Endothelial cell of umbilical vein (primary cell): ENCODE measurements at regions not wholly inside any gene's neighbourhood (a gene's known extent, or its start where the extent isn't known, plus 50 kb on each side); places are given as distances from the start of the nearest gene placed in this dataset.

ENCODE experiments used
- BruUV-seq: library from RNA; stranded (reverse); fragments of 400-500 nt; replicated peaks from 2 replicates; lab custom pipeline; 2021; lab: Mats Ljungman, UMichigan
- CTCF ChIA-PET: fragments of 300-600, 350-600 bp; sonication (Branson Sonifier 250); formaldehyde crosslinking; loops from one replicate; lab custom pipeline; 2021; ENCODE audit warnings: antibody characterized with exemption, inconsistent platforms; lab: Charles Lee
- POLR2A ChIA-PET: fragments of 300-600, 350-600 bp; sonication (Branson Sonifier 250); formaldehyde crosslinking; loops from one replicate; lab custom pipeline; 2021; ENCODE audit warnings: antibody characterized with exemption, inconsistent platforms; lab: Charles Lee
- DNase-seq: peaks from one replicate; pipeline ENCODE4 v3.0.0-alpha.2; 2011; ENCODE audit warnings: low read depth, low spot score
- FAIRE-seq: peaks from 2 replicates; lab custom pipeline; 2011; peaks lifted over from hg19 to GRCh38; lab: Jason Lieb, UNC
- H2AFZ ChIP-seq: 2 replicates; pipeline ENCODE4 v1.6.0; 2012; ENCODE audit warnings: low read depth, low read length, control low read depth, inconsistent platforms
- H3K27ac ChIP-seq: 2 replicates; pipeline ENCODE4 v1.5.1; 2011; ENCODE audit warnings: low read depth, mild to moderate bottlenecking, control low read depth, low read length, moderate library complexity; ENCODE audit not compliant: insufficient read depth
- H3K27me3 ChIP-seq, 2 experiments: 2 replicates each; pipeline versions ENCODE4 v1.6.0 to v1.6.1; 2011; ENCODE audit warnings: low read length in 2 of 2, mixed read lengths in 1 of 2; ENCODE audit not compliant: control insufficient read depth in 2 of 2, insufficient read depth in 2 of 2
- H3K36me3 ChIP-seq, 2 experiments: 2 replicates in 1 of 2; 3 replicates in 1 of 2; pipeline ENCODE4 v1.5.1; 2011; ENCODE audit warnings: low read length in 2 of 2, mild to moderate bottlenecking in 1 of 2, moderate library complexity in 1 of 2; ENCODE audit not compliant: control insufficient read depth in 2 of 2, insufficient read depth in 2 of 2; ENCODE audit errors: extremely low read depth in 1 of 2
- H3K4me1 ChIP-seq: 3 replicates; pipeline ENCODE4 v1.5.1; 2011; ENCODE audit warnings: mild to moderate bottlenecking, low read length; ENCODE audit not compliant: control insufficient read depth, insufficient read depth; ENCODE audit errors: extremely low read depth
- H3K4me2 ChIP-seq: 2 replicates; pipeline ENCODE4 v1.6.1; 2011; ENCODE audit warnings: low read length, control low read depth, mixed read lengths; ENCODE audit not compliant: insufficient read depth
- H3K4me3 ChIP-seq, 3 experiments: fragments of 200-600 bp in 1 of 3; sonication (generic), shearing (Covaris generic) in 1 of 3; replicated peaks in 1 of 3; 2 replicates each; pipeline ENCODE4 v1.5.1; 2011 to 2016; ENCODE audit warnings: control low read depth in 3 of 3, low read length in 3 of 3, mild to moderate bottlenecking in 2 of 3, inconsistent platforms in 1 of 3, low read depth in 1 of 3, moderate library complexity in 1 of 3; ENCODE audit not compliant: insufficient read depth in 1 of 3
- H3K79me2 ChIP-seq: 2 replicates; pipeline ENCODE4 v1.6.0; 2012; ENCODE audit warnings: low read length, inconsistent platforms; ENCODE audit not compliant: control insufficient read depth, insufficient read depth
- H3K9ac ChIP-seq: replicated peaks from 2 replicates; pipeline ENCODE3; 2011; ENCODE audit warnings: low read length, control low read depth; ENCODE audit not compliant: insufficient read depth; ENCODE audit errors: extremely low read depth
- H3K9me1 ChIP-seq: replicated peaks from 3 replicates; pipeline ENCODE4 v1.6.0; 2011; ENCODE audit warnings: mild to moderate bottlenecking, low read length; ENCODE audit not compliant: control insufficient read depth, insufficient read depth; ENCODE audit errors: extremely low read depth
- H3K9me3 ChIP-seq: replicated peaks from 2 replicates; pipeline ENCODE4 v1.5.1; 2012; ENCODE audit warnings: low read length, inconsistent platforms; ENCODE audit not compliant: control insufficient read depth, insufficient read depth
- H4K20me1 ChIP-seq: replicated peaks from 2 replicates; pipeline ENCODE3; 2011; ENCODE audit warnings: mild to moderate bottlenecking, low read length; ENCODE audit not compliant: control insufficient read depth, insufficient read depth; ENCODE audit errors: extremely low read depth
- CTCF ChIP-seq, 2 donors: IDR thresholded peaks; 1 replicate in 1 of 2; 2 replicates in 1 of 2; pipeline ENCODE4 v1.5.1; 2011; ENCODE audit warnings: low read length in 2 of 2, mild to moderate bottlenecking in 2 of 2, moderate library complexity in 2 of 2, control low read depth in 1 of 2, inconsistent platforms in 1 of 2, low read depth in 1 of 2; ENCODE audit not compliant: insufficient read depth in 1 of 2; ENCODE audit errors: extremely low read depth in 1 of 2
- EZH2 ChIP-seq: IDR thresholded peaks from 2 replicates; pipeline ENCODE4 v1.6.1; 2012; ENCODE audit warnings: borderline replicate concordance, low read depth, mild to moderate bottlenecking, moderate library complexity, low read length, inconsistent platforms; ENCODE audit not compliant: severe bottlenecking
- FOS ChIP-seq: IDR thresholded peaks from 2 replicates; pipeline ENCODE4 v1.6.1; 2011; ENCODE audit warnings: mild to moderate bottlenecking, low read length, moderate library complexity, borderline replicate concordance; ENCODE audit not compliant: insufficient read depth
- GATA2 ChIP-seq: IDR thresholded peaks from 2 replicates; pipeline ENCODE4 v1.7.0; 2011; ENCODE audit warnings: low read depth, mild to moderate bottlenecking, moderate library complexity, mixed read lengths, low read length; ENCODE audit not compliant: insufficient read length, insufficient read depth
- JUN ChIP-seq: IDR thresholded peaks from 2 replicates; pipeline ENCODE4 v1.6.1; 2011; ENCODE audit warnings: borderline replicate concordance, low read depth; ENCODE audit not compliant: insufficient read length, insufficient read depth
- MAX ChIP-seq: IDR thresholded peaks from 2 replicates; pipeline ENCODE4 v1.6.1; 2011; ENCODE audit not compliant: insufficient read depth, insufficient read length
- MYC ChIP-seq: IDR thresholded peaks from one replicate; pipeline ENCODE4 v1.6.1; 2011; ENCODE audit warnings: mild to moderate bottlenecking, low read depth, low read length
- POLR2A ChIP-seq: IDR thresholded peaks from 2 replicates; pipeline ENCODE4 v1.6.1; 2012; ENCODE audit warnings: low read depth, mild to moderate bottlenecking, control low read depth, low read length
- POLR2AphosphoS5 ChIP-seq: IDR thresholded peaks from 2 replicates; pipeline ENCODE4 v1.6.1; 2012; ENCODE audit warnings: low read depth, mild to moderate bottlenecking, control low read depth, low read length, moderate library complexity; ENCODE audit not compliant: insufficient read depth
- dilution Hi-C: fragments of 300-500 bp; cut with MboI; formaldehyde crosslinking; loops from one replicate; pipeline ENCODE4 v1.15.0; 2019; ENCODE audit warnings: low sequenced_read_pairs; ENCODE audit not compliant: extremely low pct_ligation_motif_present
- intact Hi-C: fragments of 100-400 bp; cut with micrococcal nuclease; formaldehyde crosslinking; loops from one replicate; pipeline ENCODE4 v1.10.0; 2022

GRCh38 chr11:87392665-87393064 lies 354.9 kb downstream of the TMEM135 start:
- no peak for FAIRE-seq

More at GRCh38 chr11:87392665-87393064, 354.9 kb downstream of the TMEM135 start:
- no TSS peak for BruUV-seq
- Histone ChIP-seq H3K27me3 (no peaks in the 10 kb centered on the region), H4K20me1 (no peaks in the 10 kb centered on the region), H3K4me2 (no peak overlapping the region), H2AFZ (no peak overlapping the region), H3K79me2 (no peaks in the 10 kb centered on the region), H3K4me1 (peaks cover 2% of the 10 kb centered on the region), H3K4me3 (no peak overlapping the region), H3K9me1 (no peaks in the 10 kb centered on the region), H3K36me3 (no peaks in the 10 kb centered on the region), H3K9ac (no peak overlapping the region), H3K27ac (no peak overlapping the region), H3K9me3 (no peaks in the 10 kb centered on the region)
- ChIA-PET POLR2A (no interaction called here), CTCF (no interaction called here)
- dilution Hi-C loops = no loop called here
- intact Hi-C loops = no loop called here
- DNase-seq = no peak
- TF ChIP-seq MYC = no peak
- no peak for TF ChIP-seq JUN
- no peak for TF ChIP-seq FOS
- no peak for TF ChIP-seq POLR2AphosphoS5
- TF ChIP-seq EZH2 = no peak
- no peak for TF ChIP-seq CTCF (IDR thresholded peaks at IDR 0.05; ENCODE audit: extremely low read depth in 1 of 2, insufficient read depth in 1 of 2, low read depth in 1 of 2, low read length in 2 of 2)
- no peak for TF ChIP-seq MAX
- no peak for TF ChIP-seq GATA2
- no peak for TF ChIP-seq POLR2A
